ENCODE measurements at regions not wholly inside any gene's neighbourhood (a gene's known extent, or its start where the extent isn't known, plus 50 kb on each side); places are given as distances from the start of the nearest gene placed in this dataset.
A peak's percentile ranks its signal among the peaks of the same experiment; 100 is the strongest.

- H3K27ac ChIP-seq, result no peak overlapping the region
- H3K4me3 ChIP-seq, result no peak overlapping the region
Measured at GRCh38 chr6:146885708-146886457, 287.1 kb downstream of the ADGB start.

- Histone ChIP-seq H3K27ac (no peak overlapping the region), H3K4me3 (no peak overlapping the region)
Measured at GRCh38 chr6:146886587-146887446, 288.0 kb downstream of the ADGB start.

- Histone ChIP-seq H3K4me3 (no peak overlapping the region), H3K27ac (no peak overlapping the region)
Measured at GRCh38 chr6:146887447-146888077, 288.8 kb downstream of the ADGB start.

- H3K27ac ChIP-seq, result no peak overlapping the region
- H3K4me3 ChIP-seq, result no peak overlapping the region
Measured at GRCh38 chr6:146889303-146889702, 290.5 kb downstream of the ADGB start.

- Histone ChIP-seq H3K27ac (no peak overlapping the region), H3K4me3 (no peak overlapping the region)
Measured at GRCh38 chr6:146890172-146890571, 291.4 kb downstream of the ADGB start.

- peak overlapping the region in 2 of 21 experiments; percentile 68 to 76 for H3K27ac ChIP-seq
Measured at GRCh38 chr6:146890644-146891434, 292.1 kb downstream of the ADGB start.

GRCh38 chr6:146891615-146892265, 293.0 kb downstream of the ADGB start:
- H3K4me3 ChIP-seq, result no peak overlapping the region
- peak overlapping the region in 10 of 21 experiments; percentile 3 to 76 (median 37) for H3K27ac ChIP-seq

More at GRCh38 chr6:146890644-146891434, 292.1 kb downstream of the ADGB start:
- no peak overlapping the region for H3K4me3 ChIP-seq

GRCh38 chr6:146892283-146892612, 293.5 kb downstream of the ADGB start:
- Histone ChIP-seq H3K4me3 (no peak overlapping the region), H3K27ac (peak overlapping the region in 9 of 21 experiments; percentile 3 to 76 (median 52))

GRCh38 chr6:146892613-146893401, 294.0 kb downstream of the ADGB start:
- H3K27ac ChIP-seq, result peak overlapping the region in 7 of 21 experiments; percentile 3 to 76 (median 52)
- no peak overlapping the region for H3K4me3 ChIP-seq

GRCh38 chr6:146893690-146894089, 294.9 kb downstream of the ADGB start:
- H3K27ac ChIP-seq, result no peak overlapping the region

GRCh38 chr6:146894624-146895023, 295.9 kb downstream of the ADGB start:
- H3K27ac ChIP-seq, result no peak overlapping the region
- no peak overlapping the region for H3K4me3 ChIP-seq

More at GRCh38 chr6:146893690-146894089, 294.9 kb downstream of the ADGB start:
- no peak overlapping the region for H3K4me3 ChIP-seq

- H3K27ac ChIP-seq, result no peak overlapping the region
- no peak overlapping the region for H3K4me3 ChIP-seq
Measured at GRCh38 chr6:146895101-146895771, 296.5 kb downstream of the ADGB start.

- H3K4me3 ChIP-seq, result no peak overlapping the region
- H3K27ac ChIP-seq, result no peak overlapping the region
Measured at GRCh38 chr6:146895772-146896061, 296.9 kb downstream of the ADGB start.

GRCh38 chr6:146896062-146896813, 297.5 kb downstream of the ADGB start:
- Histone ChIP-seq H3K27ac (no peak overlapping the region), H3K4me3 (no peak overlapping the region)

GRCh38 chr6:146896960-146897701, 298.4 kb downstream of the ADGB start:
- no peak overlapping the region for H3K4me3 ChIP-seq
- no peak overlapping the region for H3K27ac ChIP-seq

GRCh38 chr6:146898069-146898887, 299.5 kb downstream of the ADGB start:
- Histone ChIP-seq H3K4me3 (no peak overlapping the region), H3K27ac (no peak overlapping the region)

All from skin epidermis (tissue), 12 donors.